Stimulated activated CD8-positive, alpha-beta memory T cell treated with anti-CD3 and anti-CD28 coated beads, Interleukin-15, amount 100 ng/mL, for 24 hours (primary cell): ENCODE measurements at regions not wholly inside any gene's neighbourhood (a gene's known extent, or its start where the extent isn't known, plus 50 kb on each side); places are given as distances from the start of the nearest gene placed in this dataset.

ENCODE experiments used
- DNase-seq: peaks from one replicate; pipeline ENCODE4 v3.0.0-alpha.2; 2020; ENCODE audit warnings: low read depth

GRCh38 chr22:48138855-48139254, 1376.4 kb downstream of the TBC1D22A start:
- no peak for DNase-seq

GRCh38 chr22:48138427-48138826, 1376.0 kb downstream of the TBC1D22A start:
- no peak for DNase-seq

GRCh38 chr22:48137640-48138039, 1375.2 kb downstream of the TBC1D22A start:
- DNase-seq: no peak

- DNase-seq: no peak
Measured at GRCh38 chr22:48135592-48135991, 1373.1 kb downstream of the TBC1D22A start.

GRCh38 chr22:48125416-48125815, 1363.0 kb downstream of the TBC1D22A start:
- DNase-seq: no peak

- DNase-seq: no peak
Measured at GRCh38 chr22:48121984-48122383, 1359.5 kb downstream of the TBC1D22A start.

GRCh38 chr22:48118654-48119053, 1356.2 kb downstream of the TBC1D22A start:
- no peak for DNase-seq

- no peak for DNase-seq
Measured at GRCh38 chr22:48116871-48117270, 1354.4 kb downstream of the TBC1D22A start.

- no peak for DNase-seq
Measured at GRCh38 chr22:48112687-48113521, 1350.5 kb downstream of the TBC1D22A start.

- DNase-seq: no peak
Measured at GRCh38 chr22:48106715-48107259, 1344.3 kb downstream of the TBC1D22A start.

- DNase-seq: no peak
Measured at GRCh38 chr22:48106215-48106614, 1343.8 kb downstream of the TBC1D22A start.

GRCh38 chr22:48105259-48105658, 1342.8 kb downstream of the TBC1D22A start:
- no peak for DNase-seq

GRCh38 chr22:48104766-48105165, 1342.3 kb downstream of the TBC1D22A start:
- no peak for DNase-seq

- DNase-seq: no peak
Measured at GRCh38 chr22:48104102-48104738, 1341.8 kb downstream of the TBC1D22A start.

- DNase-seq: no peak
Measured at GRCh38 chr22:48103126-48103875, 1340.9 kb downstream of the TBC1D22A start.

GRCh38 chr22:48102581-48102980, 1340.1 kb downstream of the TBC1D22A start:
- no peak for DNase-seq

GRCh38 chr22:48101704-48102103, 1339.3 kb downstream of the TBC1D22A start:
- no peak for DNase-seq

- no peak for DNase-seq
Measured at GRCh38 chr22:48100685-48101417, 1338.4 kb downstream of the TBC1D22A start.

- DNase-seq: no peak
Measured at GRCh38 chr22:48099671-48100070, 1337.2 kb downstream of the TBC1D22A start.

- no peak for DNase-seq
Measured at GRCh38 chr22:48099251-48099650, 1336.8 kb downstream of the TBC1D22A start.

- no peak for DNase-seq
Measured at GRCh38 chr22:48098921-48099245, 1336.4 kb downstream of the TBC1D22A start.
